Lower leg skin (tissue), 4 donors: ENCODE measurements at regions not wholly inside any gene's neighbourhood (a gene's known extent, or its start where the extent isn't known, plus 50 kb on each side); places are given as distances from the start of the nearest gene placed in this dataset.

Experiments
- DNase-seq, 2 donors: peaks; one replicate each; pipeline ENCODE4 v3.0.0-alpha.2; 2019; ENCODE audit warnings: low spot score in 2 of 2
- H3K4me3 ChIP-seq: fragments of 200-600 bp; sonication (generic); 2 replicates; pipeline ENCODE4 v1.5.1; 2017; ENCODE audit warnings: mild to moderate bottlenecking, low read depth; ENCODE audit not compliant: poor library complexity, severe bottlenecking
- CTCF ChIP-seq, 3 donors: fragments of 450-650 bp; IDR thresholded peaks; one replicate each; pipeline ENCODE4 v1.5.1; 2016; ENCODE audit warnings: antibody characterized with exemption in 3 of 3, mild to moderate bottlenecking in 3 of 3, moderate library complexity in 2 of 3
- POLR2A ChIP-seq, 2 donors: fragments of 450-650 bp; IDR thresholded peaks; one replicate each; pipeline ENCODE4 v1.6.1; 2016 to 2017; ENCODE audit warnings: antibody characterized with exemption in 2 of 2, mild to moderate bottlenecking in 1 of 2, moderate library complexity in 1 of 2
- WGBS, 2 donors: methylation state at CpG; one replicate each; pipeline ENCODE4 v1.1.5; 2018; 5-methylcytosine and 5-hydroxymethylcytosine counted together
- intact Hi-C: fragments of 100-400 bp; cut with DNase I; formaldehyde crosslinking; loops from one replicate; pipeline ENCODE4 v1.15.0; 2023; ENCODE audit warnings: low total_unique reads

DNA sequence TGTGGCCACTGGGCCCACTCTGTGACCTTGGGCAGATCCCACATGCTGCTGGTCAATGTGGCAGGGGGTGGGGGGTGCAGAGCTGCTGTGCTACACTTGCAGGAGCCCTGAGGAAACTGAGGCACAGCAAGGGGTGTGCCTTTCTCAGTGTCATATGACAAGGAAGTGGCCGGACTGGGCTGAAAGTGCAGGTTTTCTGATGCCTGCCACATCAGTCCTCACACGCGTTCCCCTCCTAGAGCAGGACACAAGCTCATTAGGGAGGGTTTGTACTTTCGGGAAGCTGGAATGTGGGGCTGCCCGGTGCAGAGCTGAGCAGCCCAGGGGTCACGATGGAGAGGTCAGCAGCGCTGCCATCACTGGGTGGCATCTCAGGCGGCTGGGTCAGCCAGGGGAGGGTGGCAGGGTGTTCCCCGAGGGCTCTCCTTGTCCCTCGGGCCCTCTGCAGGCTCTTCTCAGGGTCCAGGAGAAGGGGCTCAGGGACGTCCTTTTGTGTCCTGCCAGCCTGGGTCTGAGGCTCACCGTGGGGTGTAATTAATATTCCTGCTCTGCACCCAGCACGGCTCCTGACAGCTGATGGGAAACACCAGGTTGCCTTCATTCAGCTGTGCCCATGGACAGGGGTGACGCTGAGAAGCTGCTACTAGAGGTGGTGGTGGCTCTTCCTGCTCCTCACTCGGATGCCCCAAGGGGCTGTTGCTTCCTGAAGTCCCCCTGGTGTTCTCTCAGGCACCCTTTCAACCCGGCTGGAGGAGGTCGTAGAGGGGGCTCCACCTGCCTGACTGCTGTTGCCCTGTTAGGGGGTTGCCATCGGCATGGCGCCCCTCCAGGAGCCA lies 62.1 kb upstream of the HDAC4 start:
- H3K4me3 ChIP-seq = no peak overlapping the region
- whole genome bisulfite sequencing, 2 donors = 68 to 78% methylated on average over 18 to 19 of the region's 19 CpGs
- DNase-seq = peak in 1 of 2 donors; percentile 82
- intact Hi-C loops = no loop called here
- TF ChIP-seq POLR2A (IDR thresholded peaks at IDR 0.05) (no peak), CTCF (IDR thresholded peaks at IDR 0.05) (no peak)

DNA sequence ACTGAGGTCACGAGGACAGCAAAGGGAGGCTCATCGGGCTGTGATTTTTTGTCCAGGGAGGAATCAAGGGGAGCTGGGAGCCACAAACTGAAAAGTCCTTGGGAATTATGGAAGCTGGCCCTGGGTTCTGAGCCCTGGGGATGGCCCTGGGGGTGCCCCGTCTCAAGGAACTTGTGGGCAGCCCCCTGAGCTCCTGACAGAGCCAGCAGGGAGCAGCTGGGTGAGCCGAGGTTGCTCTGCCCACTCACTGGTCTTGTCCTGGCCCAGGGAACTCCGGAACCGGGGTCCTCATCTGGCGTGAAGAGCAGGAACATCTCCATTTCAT lies 61.3 kb upstream of the HDAC4 start:
- intact Hi-C loops = no loop called here
- TF ChIP-seq CTCF (IDR thresholded peaks at IDR 0.05) (no peak), POLR2A (IDR thresholded peaks at IDR 0.05) (no peak)
- no peak overlapping the region for H3K4me3 ChIP-seq
- WGBS, 2 donors = 95% methylated on average over 7 of the region's 7 CpGs
- peak in 1 of 2 donors; percentile 78 for DNase-seq

- WGBS, 2 donors = 90 to 92% methylated on average over 19 of the region's 19 CpGs
- intact Hi-C loops = no loop called here
- DNase-seq = peak in 1 of 2 donors; percentile 63
- H3K4me3 ChIP-seq = no peak overlapping the region
- TF ChIP-seq POLR2A (IDR thresholded peaks at IDR 0.05) (no peak), CTCF (IDR thresholded peaks at IDR 0.05) (no peak)
Observed at GRCh38 chr2:239461291-239462190, 60.7 kb upstream of the HDAC4 start.

DNA sequence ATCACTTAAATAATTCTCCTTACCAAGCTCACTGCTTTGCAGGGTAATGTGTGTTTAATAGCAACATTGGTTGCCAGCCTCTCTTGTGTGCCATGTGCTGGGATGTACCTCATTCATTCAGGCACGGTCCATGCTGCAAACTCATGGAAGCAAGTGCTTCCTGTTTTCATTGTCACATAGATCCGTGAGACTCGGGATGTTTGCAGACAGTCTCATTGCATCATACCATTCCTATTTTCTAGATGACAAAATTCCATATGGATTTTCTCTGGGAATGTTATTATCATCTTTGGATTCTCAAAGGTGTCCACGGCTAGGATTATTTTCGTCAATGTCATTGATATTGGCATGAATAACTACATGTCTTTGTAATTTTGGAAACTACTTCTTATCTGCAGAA lies 60.0 kb upstream of the HDAC4 start:
- no peak for DNase-seq
- no peak for TF ChIP-seq CTCF (IDR thresholded peaks at IDR 0.05)
- no peak for TF ChIP-seq POLR2A (IDR thresholded peaks at IDR 0.05)
- no peak overlapping the region for H3K4me3 ChIP-seq
- WGBS, 2 donors = 73 to 77% methylated on average over 5 of the region's 5 CpGs
- intact Hi-C loops = no loop called here

GRCh38 chr2:239459606-239460005 lies 58.8 kb upstream of the HDAC4 start:
- no peak overlapping the region for H3K4me3 ChIP-seq
- TF ChIP-seq POLR2A (IDR thresholded peaks at IDR 0.05) (no peak), CTCF (IDR thresholded peaks at IDR 0.05) (no peak)
- 91 to 93% methylated on average over 10 of the region's 10 CpGs for WGBS, 2 donors
- intact Hi-C loops = no loop called here
- DNase-seq = peak in 1 of 2 donors; percentile 45
